NCI-H1105 treated with DMSO at 0.1 percent for 48 hours (cell line): ENCODE measurements at regions not wholly inside any gene's neighbourhood (a gene's known extent, or its start where the extent isn't known, plus 50 kb on each side); places are given as distances from the start of the nearest gene placed in this dataset.
"Not testable (repeated sequence)": the region's sequence is repeated elsewhere in the genome, so short reads cannot be mapped to it uniquely, and the experiment has no call there.

Source experiments
- DNase-seq: peaks from one replicate; lab custom pipeline; 2025; lab: John Stamatoyannopoulos, UW

- no peak for DNase-seq
These were observed 1123.2 kb downstream of the TBL1XR1 start for GRCh38 chr3:176074096-176074495.

GRCh38 chr3:176071943-176072342 lies 1125.3 kb downstream of the TBL1XR1 start:
- DNase-seq: no peak

GRCh38 chr3:176068750-176069149 lies 1128.5 kb downstream of the TBL1XR1 start:
- DNase-seq: no peak

GRCh38 chr3:176058856-176059255 lies 1138.4 kb downstream of the TBL1XR1 start:
- no peak for DNase-seq

- no peak for DNase-seq
These were observed 1141.4 kb downstream of the TBL1XR1 start for GRCh38 chr3:176055836-176056235.

GRCh38 chr3:176051766-176052165 lies 1145.5 kb downstream of the TBL1XR1 start:
- no peak for DNase-seq

- DNase-seq: no peak
These were observed 1150.6 kb downstream of the TBL1XR1 start for GRCh38 chr3:176046703-176047102.

GRCh38 chr3:176041812-176042211 lies 1155.5 kb downstream of the TBL1XR1 start:
- no peak for DNase-seq

- DNase-seq: no peak
These were observed 1156.1 kb downstream of the TBL1XR1 start for GRCh38 chr3:176041185-176041584.

GRCh38 chr3:176037636-176038035 lies 1159.6 kb downstream of the TBL1XR1 start:
- no peak for DNase-seq

GRCh38 chr3:176032043-176032442 lies 1165.2 kb downstream of the TBL1XR1 start:
- DNase-seq: no peak

GRCh38 chr3:176016203-176016602 lies 1157.1 kb downstream of the NAALADL2 start:
- not testable (repeated sequence) for DNase-seq

GRCh38 chr3:176015228-176015627 lies 1156.1 kb downstream of the NAALADL2 start:
- DNase-seq: not testable (repeated sequence)

GRCh38 chr3:176009256-176009655 lies 1150.1 kb downstream of the NAALADL2 start:
- no peak for DNase-seq

GRCh38 chr3:176005564-176005963 lies 1146.4 kb downstream of the NAALADL2 start:
- DNase-seq: no peak

GRCh38 chr3:175989161-175989560 lies 1130.0 kb downstream of the NAALADL2 start:
- no peak for DNase-seq

GRCh38 chr3:175988401-175988800 lies 1129.3 kb downstream of the NAALADL2 start:
- no peak for DNase-seq

- DNase-seq: no peak
These were observed 1126.6 kb downstream of the NAALADL2 start for GRCh38 chr3:175985781-175986180.

GRCh38 chr3:175983379-175983778 lies 1124.2 kb downstream of the NAALADL2 start:
- DNase-seq: no peak

- no peak for DNase-seq
These were observed 1121.5 kb downstream of the NAALADL2 start for GRCh38 chr3:175980486-175981090.

GRCh38 chr3:175977968-175978752 lies 1119.0 kb downstream of the NAALADL2 start:
- DNase-seq: no peak

- DNase-seq: no peak
These were observed 1110.3 kb downstream of the NAALADL2 start for GRCh38 chr3:175969456-175969855.

GRCh38 chr3:175965036-175965435 lies 1105.9 kb downstream of the NAALADL2 start:
- no peak for DNase-seq

- DNase-seq: no peak
These were observed 1098.3 kb downstream of the NAALADL2 start for GRCh38 chr3:175957427-175957826.
